IMR-90 (cell line): ENCODE measurements at regions not wholly inside any gene's neighbourhood (a gene's known extent, or its start where the extent isn't known, plus 50 kb on each side); places are given as distances from the start of the nearest gene placed in this dataset.

Experiments used
- ATAC-seq: fragments of 200-7000 bp; cut with Tn5 transposase; 2 replicates; pipeline ENCODE4 v1.9.1; 2020; ENCODE audit warnings: low read depth, mild to moderate bottlenecking, moderate library complexity
- BruUV-seq: library from RNA; stranded (reverse); fragments of 400-500 nt; replicated peaks from 2 replicates; lab custom pipeline; 2021; lab: Mats Ljungman, UMichigan
- CTCF ChIA-PET: fragments of 300-600 bp; formaldehyde crosslinking; extraction: SDS; loops from one replicate; lab custom pipeline; 2021; ENCODE audit warnings: antibody characterized with exemption; lab: Yijun Ruan, JAX
- POLR2A ChIA-PET: fragments of 300-600 bp; sonication (Branson Sonifier 250); formaldehyde crosslinking; loops from one replicate; lab custom pipeline; 2022; ENCODE audit warnings: antibody characterized with exemption; ENCODE audit not compliant: unreplicated experiment; lab: Charles Lee
- DNase-seq: peaks from one replicate; pipeline ENCODE4 v3.0.0; 2013
- H2AFZ ChIP-seq: replicated peaks from 2 replicates; pipeline ENCODE3; 2013; ENCODE audit warnings: low read length, mild to moderate bottlenecking; ENCODE audit not compliant: poor library complexity
- H2AK5ac ChIP-seq: 2 replicates; pipeline ENCODE4 v1.6.1; 2013; ENCODE audit warnings: low read depth, low read length, inconsistent platforms
- H2AK9ac ChIP-seq: replicated peaks from 2 replicates; pipeline ENCODE3; 2013; ENCODE audit warnings: mild to moderate bottlenecking, low read depth, low read length, moderate library complexity; ENCODE audit not compliant: poor library complexity
- H2BK120ac ChIP-seq: 2 replicates; pipeline ENCODE4 v1.6.1; 2013; ENCODE audit warnings: low read depth, low read length, inconsistent platforms
- H2BK15ac ChIP-seq: 3 replicates; pipeline ENCODE4 v1.6.1; 2013; ENCODE audit warnings: low read depth, low read length, inconsistent platforms
- H2BK20ac ChIP-seq: 2 replicates; pipeline ENCODE4 v1.6.1; 2013; ENCODE audit warnings: low read depth, mild to moderate bottlenecking, inconsistent platforms, low read length, moderate library complexity
- H2BK5ac ChIP-seq: 2 replicates; pipeline ENCODE4 v1.6.1; 2013; ENCODE audit warnings: mild to moderate bottlenecking, low read depth, low read length, inconsistent platforms; ENCODE audit not compliant: poor library complexity, severe bottlenecking
- H3K14ac ChIP-seq: replicated peaks from 2 replicates; pipeline ENCODE4 v1.6.1; 2013; ENCODE audit warnings: low read depth, low read length, inconsistent platforms
- H3K18ac ChIP-seq: 2 replicates; pipeline ENCODE4 v1.6.1; 2013; ENCODE audit warnings: low read depth, low read length, control low read depth
- H3K23ac ChIP-seq: 2 replicates; pipeline ENCODE4 v1.6.1; 2013; ENCODE audit warnings: low read depth, low read length, inconsistent platforms
- H3K27ac ChIP-seq: 2 replicates; pipeline ENCODE4 v1.5.1; 2013; ENCODE audit warnings: mild to moderate bottlenecking, control low read depth, low read length; ENCODE audit not compliant: insufficient read depth
- H3K27me3 ChIP-seq: 2 replicates; pipeline ENCODE4 v1.6.1; 2013; ENCODE audit warnings: low read length; ENCODE audit not compliant: control insufficient read depth, insufficient read depth
- H3K36me3 ChIP-seq: 2 replicates; pipeline ENCODE4 v1.6.1; 2013; ENCODE audit warnings: low read length, mixed read lengths; ENCODE audit not compliant: control insufficient read depth, insufficient read depth
- H3K4ac ChIP-seq: 2 replicates; pipeline ENCODE4 v1.6.1; 2013; ENCODE audit warnings: low read depth, low read length, inconsistent platforms
- H3K4me1 ChIP-seq: 2 replicates; pipeline ENCODE4 v1.6.1; 2013; ENCODE audit warnings: low read length, mixed read lengths; ENCODE audit not compliant: control insufficient read depth, insufficient read depth
- H3K4me2 ChIP-seq: 2 replicates; pipeline ENCODE4 v1.6.1; 2013; ENCODE audit warnings: low read depth, mild to moderate bottlenecking, control low read depth, low read length, moderate library complexity
- H3K4me3 ChIP-seq: 2 replicates; pipeline ENCODE4 v1.5.1; 2013; ENCODE audit warnings: low read depth, mild to moderate bottlenecking, control low read depth, low read length, moderate library complexity; ENCODE audit not compliant: insufficient read depth
- H3K56ac ChIP-seq: 2 replicates; pipeline ENCODE4 v1.6.1; 2013; ENCODE audit warnings: low read length, inconsistent platforms; ENCODE audit not compliant: insufficient read depth; ENCODE audit errors: extremely low read depth
- H3K79me1 ChIP-seq, 2 experiments: 2 replicates each; pipeline ENCODE4 v1.6.1; 2013; ENCODE audit warnings: low read length in 2 of 2, inconsistent platforms in 1 of 2, low read depth in 1 of 2
- H3K9ac ChIP-seq: 2 replicates; pipeline ENCODE4 v1.6.1; 2013; ENCODE audit warnings: low read depth, low read length, control low read depth
- H3K9me1 ChIP-seq: 2 replicates; pipeline ENCODE4 v1.6.1; 2013; ENCODE audit warnings: low read length, inconsistent platforms; ENCODE audit not compliant: insufficient read depth
- H3K9me3 ChIP-seq: 2 replicates; pipeline ENCODE4 v1.6.1; 2013; ENCODE audit warnings: low read length; ENCODE audit not compliant: control insufficient read depth, insufficient read depth
- H4K20me1 ChIP-seq: 2 replicates; pipeline ENCODE4 v1.6.1; 2013; ENCODE audit warnings: low read length, inconsistent platforms; ENCODE audit not compliant: insufficient read depth
- H4K5ac ChIP-seq: 2 replicates; pipeline ENCODE4 v1.6.1; 2013; ENCODE audit warnings: mild to moderate bottlenecking, low read depth, low read length, control low read depth
- H4K8ac ChIP-seq, 2 experiments: 2 replicates each; pipeline ENCODE4 v1.6.1; 2013; ENCODE audit warnings: low read depth in 2 of 2, low read length in 2 of 2, control low read depth in 1 of 2, inconsistent platforms in 1 of 2
- H4K91ac ChIP-seq: 2 replicates; pipeline ENCODE4 v1.6.1; 2013; ENCODE audit warnings: low read depth, low read length, inconsistent platforms; ENCODE audit not compliant: insufficient read depth
- BHLHE40 ChIP-seq: fragments of 150-350 bp; IDR thresholded peaks from 2 replicates; pipeline ENCODE4 v1.6.1; 2016; ENCODE audit warnings: mild to moderate bottlenecking, low read depth, low read length
- CEBPB ChIP-seq: IDR thresholded peaks from 2 replicates; pipeline ENCODE4 v1.6.1; 2012; ENCODE audit warnings: low read depth, low read length, improper control_type of control experiment
- CHD1 ChIP-seq: IDR thresholded peaks from 2 replicates; pipeline ENCODE4 v1.6.1; 2012; ENCODE audit warnings: low read depth, low read length, improper control_type of control experiment
- FOS ChIP-seq: fragments of 150-350 bp; IDR thresholded peaks from 2 replicates; pipeline ENCODE4 v1.6.1; 2016; ENCODE audit warnings: low read depth, low read length
- MAFK ChIP-seq: IDR thresholded peaks from 2 replicates; pipeline ENCODE4 v1.6.1; 2012; ENCODE audit warnings: low read depth, low read length, improper control_type of control experiment
- MAZ ChIP-seq: IDR thresholded peaks from 2 replicates; pipeline ENCODE4 v1.6.1; 2012; ENCODE audit warnings: low read depth, mild to moderate bottlenecking, low read length, improper control_type of control experiment, moderate library complexity, borderline replicate concordance
- MXI1 ChIP-seq: IDR thresholded peaks from 2 replicates; pipeline ENCODE4 v1.6.1; 2012; ENCODE audit warnings: low read depth, mild to moderate bottlenecking, low read length, moderate library complexity, borderline replicate concordance
- NFE2L2 ChIP-seq: fragments of 150-350 bp; IDR thresholded peaks from 2 replicates; pipeline ENCODE4 v1.6.1; 2016; ENCODE audit warnings: low read depth, mild to moderate bottlenecking, low read length
- POLR2A ChIP-seq: IDR thresholded peaks from 2 replicates; pipeline ENCODE4 v1.6.1; 2012; ENCODE audit warnings: mild to moderate bottlenecking, low read depth, low read length
- RAD21 ChIP-seq: IDR thresholded peaks from 2 replicates; pipeline ENCODE4 v1.6.1; 2012; ENCODE audit warnings: low read length, improper control_type of control experiment
- RCOR1 ChIP-seq: IDR thresholded peaks from 2 replicates; pipeline ENCODE4 v1.6.1; 2012; ENCODE audit warnings: mild to moderate bottlenecking, low read length, improper control_type of control experiment; ENCODE audit not compliant: insufficient replicate concordance
- RFX5 ChIP-seq: IDR thresholded peaks from 2 replicates; pipeline ENCODE4 v1.8.0; 2012; ENCODE audit warnings: low read depth, mild to moderate bottlenecking, low read length, moderate library complexity
- SMC3 ChIP-seq: fragments of 150-350 bp; IDR thresholded peaks from 2 replicates; pipeline ENCODE4 v1.6.1; 2016; ENCODE audit warnings: low read depth, mild to moderate bottlenecking, antibody characterized with exemption, low read length, moderate library complexity
- WGBS, 2 experiments: methylation state at CpG; one replicate each; pipeline versions ENCODE4 v1.1.5 to v1.1.7; 2013; ENCODE audit warnings: missing lambda C conversion rate in 2 of 2; ENCODE audit not compliant: insufficient read length in 1 of 2; ENCODE audit errors: extremely low coverage in 2 of 2; 5-methylcytosine and 5-hydroxymethylcytosine counted together
- dilution Hi-C: fragments of 300-500 bp; cut with HindIII; formaldehyde crosslinking; loops from one replicate; pipeline ENCODE4 v1.14.3; 2018; ENCODE audit warnings: low sequenced_read_pairs; ENCODE audit not compliant: unreplicated experiment
- in situ Hi-C: fragments of 300-500 bp; cut with MboI; formaldehyde crosslinking; loops from 3 replicates; pipeline ENCODE4 v1.14.3; 2019; ENCODE audit warnings: low sequenced_read_pairs, inconsistent platforms, mixed read lengths
- intact Hi-C: fragments of 100-400 bp; cut with micrococcal nuclease; formaldehyde crosslinking; loops from 2 replicates; pipeline ENCODE4 v1.10.0; 2022
- TF ChIP-seq, protein P1 (sequence below): conservative IDR thresholded peaks from 2 replicates; pipeline ENCODE4 v1.5.1; 2012; ENCODE audit warnings: mild to moderate bottlenecking, low read depth, low read length, improper control_type of control experiment
- TF ChIP-seq, protein P2 (sequence below): fragments of 150-350 bp; IDR thresholded peaks from 2 replicates; pipeline ENCODE4 v1.6.1; 2016; ENCODE audit warnings: low read depth, mild to moderate bottlenecking, low read length, moderate library complexity, borderline replicate concordance
- TF ChIP-seq, protein P3 (sequence below): fragments of 150-350 bp; IDR thresholded peaks from 2 replicates; pipeline ENCODE4 v1.6.1; 2017; ENCODE audit warnings: mild to moderate bottlenecking, antibody characterized with exemption, low read length, low read depth

DNA sequence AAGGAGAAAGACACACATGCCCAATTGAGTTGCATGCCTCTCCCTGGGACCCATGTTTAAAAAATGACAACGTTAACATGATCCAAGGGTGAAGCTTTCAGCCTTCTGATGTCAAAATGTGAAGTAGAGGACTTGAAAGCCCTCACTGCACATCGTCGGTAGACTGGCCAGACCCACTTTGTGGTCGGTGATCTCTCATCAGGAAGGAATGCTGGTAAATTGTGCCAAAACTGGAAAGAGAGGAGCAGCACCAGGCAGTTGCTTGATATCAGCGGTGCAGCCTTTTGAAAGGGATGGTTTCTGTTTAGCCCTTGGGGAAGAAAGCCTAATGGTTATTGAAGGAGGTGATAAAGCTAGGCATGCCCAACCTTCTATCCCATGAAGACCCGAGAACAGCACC lies 125.3 kb upstream of the MARCHF11 start:
- ATAC-seq = no peak
- Histone ChIP-seq H2BK5ac (no peak overlapping the region), H3K4me3 (no peak overlapping the region), H3K9ac (no peak overlapping the region), H2BK15ac (no peak overlapping the region), H4K91ac (no peak overlapping the region), H3K36me3 (no peaks in the 10 kb centered on the region), H2AFZ (no peak overlapping the region), H3K9me1 (no peaks in the 10 kb centered on the region), H4K20me1 (no peaks in the 10 kb centered on the region), H4K8ac (no peak overlapping the region), H3K23ac (no peak overlapping the region), H4K5ac (no peak overlapping the region), H2BK120ac (no peak overlapping the region), H3K56ac (no peak overlapping the region), H3K18ac (no peak overlapping the region), H3K14ac (no peak overlapping the region), H2AK9ac (no peak overlapping the region), H3K27me3 (no peaks in the 10 kb centered on the region), H3K4me2 (no peak overlapping the region), H3K9me3 (no peaks in the 10 kb centered on the region), H2AK5ac (no peak overlapping the region), H3K79me1 (no peaks in the 10 kb centered on the region), H2BK20ac (no peak overlapping the region), H3K4me1 (no peaks in the 10 kb centered on the region), H3K27ac (no peak overlapping the region), H3K4ac (no peak overlapping the region)
- POLR2A ChIA-PET = no interaction called here
- intact Hi-C loops = no loop called here
- CTCF ChIA-PET = no interaction called here
- BruUV-seq = no TSS peak
- 70% methylated on average over 2 of the region's 6 CpGs; no CpG with 5 or more reads in 1 of the 2 experiments for WGBS, 2 experiments
- no peak for TF ChIP-seq CEBPB
- TF ChIP-seq BHLHE40 = no peak
- TF ChIP-seq MXI1 = no peak
- no peak for TF ChIP-seq SMC3
- TF ChIP-seq, protein P1, sequence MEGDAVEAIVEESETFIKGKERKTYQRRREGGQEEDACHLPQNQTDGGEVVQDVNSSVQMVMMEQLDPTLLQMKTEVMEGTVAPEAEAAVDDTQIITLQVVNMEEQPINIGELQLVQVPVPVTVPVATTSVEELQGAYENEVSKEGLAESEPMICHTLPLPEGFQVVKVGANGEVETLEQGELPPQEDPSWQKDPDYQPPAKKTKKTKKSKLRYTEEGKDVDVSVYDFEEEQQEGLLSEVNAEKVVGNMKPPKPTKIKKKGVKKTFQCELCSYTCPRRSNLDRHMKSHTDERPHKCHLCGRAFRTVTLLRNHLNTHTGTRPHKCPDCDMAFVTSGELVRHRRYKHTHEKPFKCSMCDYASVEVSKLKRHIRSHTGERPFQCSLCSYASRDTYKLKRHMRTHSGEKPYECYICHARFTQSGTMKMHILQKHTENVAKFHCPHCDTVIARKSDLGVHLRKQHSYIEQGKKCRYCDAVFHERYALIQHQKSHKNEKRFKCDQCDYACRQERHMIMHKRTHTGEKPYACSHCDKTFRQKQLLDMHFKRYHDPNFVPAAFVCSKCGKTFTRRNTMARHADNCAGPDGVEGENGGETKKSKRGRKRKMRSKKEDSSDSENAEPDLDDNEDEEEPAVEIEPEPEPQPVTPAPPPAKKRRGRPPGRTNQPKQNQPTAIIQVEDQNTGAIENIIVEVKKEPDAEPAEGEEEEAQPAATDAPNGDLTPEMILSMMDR = no peak
- no peak for TF ChIP-seq RAD21
- TF ChIP-seq NFE2L2 = no peak
- TF ChIP-seq, protein P2, sequence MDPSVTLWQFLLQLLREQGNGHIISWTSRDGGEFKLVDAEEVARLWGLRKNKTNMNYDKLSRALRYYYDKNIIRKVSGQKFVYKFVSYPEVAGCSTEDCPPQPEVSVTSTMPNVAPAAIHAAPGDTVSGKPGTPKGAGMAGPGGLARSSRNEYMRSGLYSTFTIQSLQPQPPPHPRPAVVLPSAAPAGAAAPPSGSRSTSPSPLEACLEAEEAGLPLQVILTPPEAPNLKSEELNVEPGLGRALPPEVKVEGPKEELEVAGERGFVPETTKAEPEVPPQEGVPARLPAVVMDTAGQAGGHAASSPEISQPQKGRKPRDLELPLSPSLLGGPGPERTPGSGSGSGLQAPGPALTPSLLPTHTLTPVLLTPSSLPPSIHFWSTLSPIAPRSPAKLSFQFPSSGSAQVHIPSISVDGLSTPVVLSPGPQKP = no peak
- no peak for TF ChIP-seq POLR2A
- no peak for TF ChIP-seq CHD1
- TF ChIP-seq RFX5 = no peak
- TF ChIP-seq, protein P3, sequence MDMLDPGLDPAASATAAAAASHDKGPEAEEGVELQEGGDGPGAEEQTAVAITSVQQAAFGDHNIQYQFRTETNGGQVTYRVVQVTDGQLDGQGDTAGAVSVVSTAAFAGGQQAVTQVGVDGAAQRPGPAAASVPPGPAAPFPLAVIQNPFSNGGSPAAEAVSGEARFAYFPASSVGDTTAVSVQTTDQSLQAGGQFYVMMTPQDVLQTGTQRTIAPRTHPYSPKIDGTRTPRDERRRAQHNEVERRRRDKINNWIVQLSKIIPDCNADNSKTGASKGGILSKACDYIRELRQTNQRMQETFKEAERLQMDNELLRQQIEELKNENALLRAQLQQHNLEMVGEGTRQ = no peak
- TF ChIP-seq MAZ = no peak
- TF ChIP-seq MAFK = no peak
- TF ChIP-seq RCOR1 = no peak
- TF ChIP-seq FOS = no peak
- in situ Hi-C loops = no loop called here
- dilution Hi-C loops = no loop called here
- DNase-seq = peak; percentile 4
